Occipital lobe (tissue), 1 donor: ENCODE measurements at regions not wholly inside any gene's neighbourhood (a gene's known extent, or its start where the extent isn't known, plus 50 kb on each side); places are given as distances from the start of the nearest gene placed in this dataset.
"Not testable (repeated sequence)": the region's sequence is repeated elsewhere in the genome, so short reads cannot be mapped to it uniquely, and the experiment has no call there.

Source experiments
- DNase-seq: peaks from one replicate; lab custom pipeline; 2025; lab: John Stamatoyannopoulos, UW

DNA sequence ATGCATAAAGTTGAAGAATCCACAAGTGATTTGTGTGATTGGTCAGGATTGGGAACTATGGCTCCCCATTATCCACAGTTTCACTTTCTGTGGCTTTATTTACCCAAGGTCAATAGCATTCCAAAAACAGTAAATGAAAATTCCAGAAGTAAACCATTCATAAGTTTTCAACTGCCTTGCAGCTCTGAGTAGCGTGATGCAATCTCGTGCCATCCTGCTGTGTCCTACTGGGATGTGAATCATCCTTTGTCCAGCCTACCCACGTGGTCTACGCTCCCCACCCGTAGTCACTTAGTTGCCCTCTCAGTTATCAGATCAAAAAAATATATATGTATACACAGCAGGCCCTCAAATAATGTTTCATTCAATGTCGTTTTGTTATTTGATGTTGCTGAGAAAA, 89.0 kb upstream of the DLGAP1 start:
- no peak for DNase-seq

DNA sequence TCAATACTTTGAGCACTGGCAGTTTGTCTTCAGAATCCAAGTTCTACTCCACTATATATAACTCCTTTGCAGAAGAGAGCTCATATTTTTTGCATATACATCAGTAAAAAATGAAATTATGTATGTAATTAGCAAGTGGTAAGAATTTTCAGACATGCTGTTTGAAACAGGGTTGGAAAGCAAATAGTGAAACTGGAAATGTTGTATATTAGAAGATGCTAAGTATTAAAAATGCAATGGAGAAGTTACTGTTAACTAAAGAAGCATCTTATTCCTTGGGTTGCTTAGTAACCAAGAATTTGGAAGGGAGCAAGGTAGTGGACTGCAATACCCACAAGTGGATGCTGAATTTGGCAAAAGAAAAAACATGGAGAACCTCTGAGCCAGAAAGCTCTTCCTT, 88.6 kb upstream of the DLGAP1 start:
- DNase-seq, result no peak

DNA sequence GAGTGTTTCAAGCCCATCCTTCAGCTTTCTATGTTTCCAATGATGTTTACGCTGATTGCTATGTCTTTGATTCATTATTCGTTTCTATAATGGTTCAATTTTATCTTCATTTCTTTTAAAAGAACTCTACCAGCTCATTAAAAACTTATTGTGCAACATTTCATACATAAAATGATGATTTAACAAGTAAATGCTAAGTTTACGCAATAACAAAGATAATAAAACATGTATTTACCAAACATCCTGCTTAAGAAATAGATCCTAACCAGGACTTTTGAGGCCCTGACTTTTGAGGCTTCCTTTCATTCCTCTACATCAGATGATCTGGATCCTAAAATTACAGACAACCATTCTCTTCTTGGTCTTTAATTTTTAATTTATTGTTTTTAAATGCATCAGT, 86.5 kb upstream of the DLGAP1 start:
- no peak for DNase-seq

DNA sequence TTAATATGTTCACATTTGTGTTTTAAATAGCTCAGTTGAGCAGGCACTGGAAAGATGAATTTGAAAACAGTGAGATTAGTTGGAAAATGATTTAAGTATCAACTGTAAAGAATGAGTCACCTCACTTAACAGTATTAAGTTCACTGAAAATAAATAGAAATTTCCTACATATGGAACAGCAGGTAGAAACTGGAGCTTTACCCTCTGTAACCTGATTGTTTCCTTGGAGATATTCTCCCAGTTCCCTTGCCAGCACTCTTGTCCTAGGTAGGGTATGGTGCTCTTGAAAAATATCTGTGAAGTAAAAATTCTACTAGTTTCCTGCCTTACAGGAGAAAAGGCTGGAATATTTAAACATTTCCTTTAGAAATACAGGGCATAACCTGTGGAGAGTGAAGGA, 81.3 kb upstream of the DLGAP1 start:
- no peak for DNase-seq

DNA sequence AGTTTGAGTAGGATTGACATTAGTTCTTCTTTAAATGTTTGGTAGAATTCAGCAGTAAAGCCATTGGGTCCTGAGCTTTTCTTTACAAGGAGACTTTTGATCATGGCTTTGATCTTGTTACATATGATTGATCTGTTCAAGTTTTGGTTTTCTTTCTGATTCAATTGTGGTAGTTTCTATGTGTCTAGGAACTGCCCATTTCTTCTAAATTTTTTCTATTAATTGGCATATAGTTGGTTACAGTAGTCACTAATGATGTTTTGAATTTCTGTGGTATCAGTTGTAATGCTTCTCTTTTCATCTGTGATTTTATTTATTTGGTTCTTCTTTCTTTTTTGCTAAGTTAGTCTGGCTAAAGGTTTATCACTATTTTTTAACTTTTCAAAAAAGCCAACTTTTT, 73.3 kb upstream of the DLGAP1 start:
- DNase-seq, result no peak

DNA sequence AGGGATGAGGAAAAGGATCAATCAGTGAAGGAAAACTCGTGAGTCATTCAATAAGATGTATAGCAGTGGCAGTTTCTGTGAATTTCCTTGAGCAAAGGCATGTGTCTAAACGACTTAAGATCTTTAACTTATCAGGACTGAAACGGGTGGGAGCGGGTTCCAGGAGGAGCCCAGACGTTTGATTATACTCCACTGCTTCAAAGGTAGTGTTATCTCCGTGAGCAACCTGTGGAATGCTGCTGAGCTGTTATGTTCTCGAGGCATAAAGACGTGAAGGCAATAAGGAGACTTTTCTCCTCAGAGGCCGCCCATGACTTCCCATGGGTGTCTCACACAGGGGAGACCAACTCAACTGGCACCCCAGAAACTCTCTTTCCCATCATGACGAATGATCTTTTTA, 72.7 kb upstream of the DLGAP1 start:
- DNase-seq, result not testable (repeated sequence)

DNA sequence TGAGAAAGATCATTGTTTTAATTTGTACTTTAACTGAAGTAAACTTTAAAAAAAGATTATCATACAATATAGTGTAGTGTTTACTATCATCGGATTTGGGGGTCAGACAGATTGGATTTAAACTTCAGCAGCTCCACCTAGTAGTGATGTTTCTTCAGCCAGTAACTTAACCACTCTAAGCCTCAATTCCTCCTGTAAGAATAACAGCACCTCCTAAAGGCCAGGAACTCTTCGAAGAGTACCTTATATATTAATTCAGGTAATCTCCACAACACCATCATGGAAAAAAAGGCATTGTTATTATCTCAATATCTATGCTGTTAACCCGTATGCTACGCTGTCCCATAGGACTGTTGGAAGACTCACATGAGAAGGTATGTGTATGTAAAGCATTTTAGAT, 69.0 kb upstream of the DLGAP1 start:
- DNase-seq, result no peak

DNA sequence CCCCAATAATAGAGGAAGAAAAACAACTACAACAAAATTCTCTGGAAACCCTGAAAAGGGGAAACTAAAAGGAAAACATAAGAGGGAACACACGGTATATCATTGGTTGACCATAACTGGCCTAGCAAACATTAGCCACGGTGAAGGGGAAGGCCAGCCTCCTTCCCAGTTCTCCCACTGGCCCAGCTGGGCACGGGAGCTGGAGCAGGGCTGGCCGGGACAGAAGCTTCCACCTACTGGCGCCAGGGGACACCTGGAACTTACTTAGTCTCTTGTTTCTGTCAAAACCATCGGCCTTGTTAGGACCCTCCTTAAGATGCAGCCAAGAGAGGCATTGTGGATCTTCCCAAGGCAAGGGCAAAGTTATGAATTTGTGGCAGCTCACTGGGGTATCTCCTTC, 56.1 kb upstream of the DLGAP1 start:
- DNase-seq, result no peak

DNA sequence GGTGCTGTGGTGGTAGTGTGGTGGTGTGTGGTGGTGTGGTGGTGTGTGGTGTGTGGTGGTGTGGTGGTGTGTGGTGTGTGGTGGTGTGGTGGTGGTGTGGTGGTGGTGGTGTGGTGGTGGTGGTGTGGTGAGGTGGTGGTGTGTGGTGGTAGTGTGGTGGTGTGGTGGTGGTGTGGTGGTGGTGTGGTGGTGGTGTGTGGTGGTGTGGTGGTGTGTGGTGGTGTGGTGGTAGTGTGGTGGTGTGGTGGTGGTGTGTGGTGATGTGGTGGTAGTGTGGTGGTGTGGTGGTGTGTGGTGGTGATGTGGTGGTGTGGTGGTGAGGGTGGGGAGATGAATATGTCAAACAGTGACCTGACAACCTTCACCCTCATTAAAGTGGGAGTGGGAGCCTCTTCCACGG, 55.6 kb upstream of the DLGAP1 start:
- no peak for DNase-seq

DNA sequence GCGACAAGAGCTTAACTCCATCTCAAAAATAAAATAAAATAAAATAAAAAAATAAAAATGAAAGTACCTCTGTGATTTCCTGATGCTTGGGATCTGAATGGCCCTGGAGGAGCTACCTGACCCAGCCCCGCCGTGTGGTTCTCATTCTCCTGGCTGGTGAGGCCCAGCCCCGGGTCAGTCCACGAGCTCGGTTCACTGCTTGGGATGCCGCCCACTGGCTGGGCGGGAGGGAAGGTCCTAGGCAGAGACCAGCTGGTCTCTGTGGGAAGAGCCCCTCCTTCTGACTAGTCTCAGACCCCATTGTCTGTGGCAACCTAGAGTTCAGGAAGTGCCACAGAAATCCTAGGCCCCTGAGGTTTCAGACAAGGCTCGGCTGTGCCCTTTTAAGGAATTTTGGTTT, 55.1 kb upstream of the DLGAP1 start:
- no peak for DNase-seq
